WTC11 (cell line): ENCODE measurements at regions not wholly inside any gene's neighbourhood (a gene's known extent, or its start where the extent isn't known, plus 50 kb on each side); places are given as distances from the start of the nearest gene placed in this dataset.

Experiments
- ATAC-seq: fragments of 200-7000 bp; cut with Tn5 transposase; 2 replicates; pipeline ENCODE4 v1.10.0; 2021; ENCODE audit warnings: mild to moderate bottlenecking, moderate library complexity
- CTCF ChIA-PET: fragments of 300-600 bp; sonication (Branson Sonifier 250); formaldehyde crosslinking; loops from one replicate; lab custom pipeline; 2021; ENCODE audit warnings: antibody characterized with exemption; lab: Charles Lee
- POLR2A ChIA-PET: fragments of 350-600 bp; sonication (Branson Sonifier 250); formaldehyde crosslinking; loops from one replicate; lab custom pipeline; 2021; ENCODE audit warnings: antibody characterized with exemption; lab: Charles Lee
- DNase-seq: peaks from one replicate; pipeline ENCODE4 v3.0.0; 2021; ENCODE audit warnings: low spot score
- H3K27ac Mint-ChIP-seq: 2 replicates; pipeline ENCODE4 v1.8.0; 2021; ENCODE audit warnings: mixed read lengths
- H3K27me3 Mint-ChIP-seq: 2 replicates; pipeline ENCODE4 v1.8.0; 2021; ENCODE audit warnings: low read depth, mild to moderate bottlenecking, moderate library complexity, mixed read lengths
- H3K36me3 Mint-ChIP-seq: 2 replicates; pipeline ENCODE4 v1.8.0; 2021; ENCODE audit warnings: mixed read lengths
- H3K4me1 Mint-ChIP-seq: 2 replicates; pipeline ENCODE4 v1.8.0; 2022; ENCODE audit warnings: mixed read lengths
- H3K4me3 Mint-ChIP-seq: 2 replicates; pipeline ENCODE4 v1.8.0; 2021; ENCODE audit warnings: mild to moderate bottlenecking, moderate library complexity, mixed read lengths
- H3K9me3 Mint-ChIP-seq: 2 replicates; pipeline ENCODE4 v1.8.0; 2021; ENCODE audit warnings: mixed read lengths
- ATF3 ChIP-seq: sonication (generic); formaldehyde crosslinking; conservative IDR thresholded peaks from 2 replicates; pipeline ENCODE4 v1.8.1; 2022; ENCODE audit warnings: mild to moderate bottlenecking, missing genetic modification reagents
- CREB1 ChIP-seq: sonication (generic); formaldehyde crosslinking; IDR thresholded peaks from 2 replicates; pipeline ENCODE4 v1.8.0; 2023; ENCODE audit warnings: mild to moderate bottlenecking, missing genetic modification reagents
- E2F1 ChIP-seq: sonication (generic); formaldehyde crosslinking; IDR thresholded peaks from 2 replicates; pipeline ENCODE4 v1.8.0; 2022; ENCODE audit warnings: mild to moderate bottlenecking, missing genetic modification reagents
- ESRRA ChIP-seq: sonication (generic); formaldehyde crosslinking; IDR thresholded peaks from 2 replicates; pipeline ENCODE4 v1.8.1; 2022; ENCODE audit warnings: mild to moderate bottlenecking, missing genetic modification reagents, borderline replicate concordance
- FOXJ3 ChIP-seq: sonication (generic); formaldehyde crosslinking; IDR thresholded peaks from 2 replicates; pipeline ENCODE4 v1.9.0; 2021; ENCODE audit warnings: missing genetic modification reagents, mild to moderate bottlenecking, borderline replicate concordance
- FOXP1 ChIP-seq: sonication (generic); formaldehyde crosslinking; IDR thresholded peaks from 2 replicates; pipeline ENCODE4 v1.8.0; 2022; ENCODE audit warnings: missing genetic modification reagents, mild to moderate bottlenecking, moderate library complexity, borderline replicate concordance
- HMGA2 ChIP-seq: fragments of 250-450 bp; sonication (Bioruptor Pico); IDR thresholded peaks from 2 replicates; pipeline ENCODE4 v1.4.0; 2021; ENCODE audit warnings: mild to moderate bottlenecking, moderate library complexity
- JAZF1 ChIP-seq: fragments of 250-450 bp; sonication (Bioruptor Pico); IDR thresholded peaks from 2 replicates; pipeline ENCODE4 v1.9.0; 2021; ENCODE audit warnings: moderate library complexity, mild to moderate bottlenecking, inconsistent platforms
- KAT7 ChIP-seq: sonication (generic); formaldehyde crosslinking; IDR thresholded peaks from 2 replicates; pipeline ENCODE4 v1.8.1; 2023; ENCODE audit warnings: missing genetic modification reagents, mild to moderate bottlenecking, borderline replicate concordance
- MXD4 ChIP-seq: fragments of 250-450 bp; sonication (Bioruptor Pico); IDR thresholded peaks from 2 replicates; pipeline ENCODE4 v1.8.0; 2021; ENCODE audit warnings: mild to moderate bottlenecking, moderate library complexity, borderline replicate concordance
- NR3C1 ChIP-seq: sonication (generic); formaldehyde crosslinking; conservative IDR thresholded peaks from 2 replicates; pipeline ENCODE4 v1.8.1; 2023; ENCODE audit warnings: low read depth, mild to moderate bottlenecking, missing genetic modification reagents
- PRDM15 ChIP-seq: sonication (generic); formaldehyde crosslinking; IDR thresholded peaks from 2 replicates; pipeline ENCODE4 v1.8.0; 2022; ENCODE audit warnings: missing genetic modification reagents
- SMAD3 ChIP-seq: sonication (generic); formaldehyde crosslinking; IDR thresholded peaks from 2 replicates; pipeline ENCODE4 v1.8.0; 2022; ENCODE audit warnings: missing genetic modification reagents, mild to moderate bottlenecking, borderline replicate concordance
- SMAD4 ChIP-seq: sonication (generic); formaldehyde crosslinking; IDR thresholded peaks from 2 replicates; pipeline ENCODE4 v1.8.0; 2022; ENCODE audit warnings: mild to moderate bottlenecking, missing genetic modification reagents
- TCF7 ChIP-seq: sonication (generic); formaldehyde crosslinking; IDR thresholded peaks from 2 replicates; pipeline ENCODE4 v1.8.0; 2022; ENCODE audit warnings: mild to moderate bottlenecking, low read depth, missing genetic modification reagents, moderate library complexity
- TP53 ChIP-seq: sonication (generic); formaldehyde crosslinking; IDR thresholded peaks from 2 replicates; pipeline ENCODE4 v1.8.1; 2023; ENCODE audit warnings: mild to moderate bottlenecking, missing genetic modification reagents
- USF1 ChIP-seq: sonication (generic); formaldehyde crosslinking; IDR thresholded peaks from 2 replicates; pipeline ENCODE4 v1.8.0; 2022; ENCODE audit warnings: mild to moderate bottlenecking, missing genetic modification reagents
- ZBTB21 ChIP-seq: sonication (generic); formaldehyde crosslinking; IDR thresholded peaks from 2 replicates; pipeline ENCODE4 v1.8.1; 2023; ENCODE audit warnings: mild to moderate bottlenecking, missing genetic modification reagents, borderline replicate concordance
- ZBTB43 ChIP-seq: sonication (generic); formaldehyde crosslinking; IDR thresholded peaks from 2 replicates; pipeline ENCODE4 v1.8.1; 2023; ENCODE audit warnings: mild to moderate bottlenecking, missing genetic modification reagents
- ZNF219 ChIP-seq: sonication (generic); formaldehyde crosslinking; IDR thresholded peaks from 2 replicates; pipeline ENCODE4 v1.8.0; 2023; ENCODE audit warnings: missing genetic modification reagents, mild to moderate bottlenecking, borderline replicate concordance
- ZNF232 ChIP-seq: sonication (generic); formaldehyde crosslinking; IDR thresholded peaks from 2 replicates; pipeline ENCODE4 v1.8.0; 2022; ENCODE audit warnings: mild to moderate bottlenecking, missing genetic modification reagents
- ZNF263 ChIP-seq: sonication (generic); formaldehyde crosslinking; IDR thresholded peaks from 2 replicates; pipeline ENCODE4 v1.8.1; 2022; ENCODE audit warnings: low read depth, mild to moderate bottlenecking, moderate library complexity, missing genetic modification reagents
- ZSCAN18 ChIP-seq: fragments of 250-450 bp; sonication (Bioruptor Pico); IDR thresholded peaks from 2 replicates; pipeline ENCODE4 v2.1.2; 2022; ENCODE audit warnings: mild to moderate bottlenecking, moderate library complexity

- no peak for TF ChIP-seq ESRRA
- TF ChIP-seq SMAD4 (CRISPR knock-in tag), result no peak
- no peak for TF ChIP-seq CREB1
- TF ChIP-seq NR3C1 (CRISPR knock-in tag), result no peak
- no peak for TF ChIP-seq TCF7 (CRISPR knock-in tag)
- no peak for TF ChIP-seq HMGA2
- TF ChIP-seq USF1 (CRISPR knock-in tag), result no peak
- TF ChIP-seq ZNF232 (CRISPR knock-in tag), result no peak
- no peak for TF ChIP-seq MXD4 (CRISPR knock-in tag)
- TF ChIP-seq, all 79 proteins: peak for 0
These were observed 704.7 kb upstream of the ROBO1 start (continued) for GRCh38 chr3:80472459-80472858.

- H3K27ac Mint-ChIP-seq, result no peak overlapping the region
- no peak for DNase-seq
- POLR2A ChIA-PET, result no interaction called here
- no peak for ATAC-seq
- TF ChIP-seq TP53 (CRISPR knock-in tag) (no peak), E2F1 (no peak), ATF3 (CRISPR knock-in tag) (no peak), FOXJ3 (CRISPR knock-in tag) (no peak), ZSCAN18 (CRISPR knock-in tag) (no peak), ZNF263 (CRISPR knock-in tag) (no peak), SMAD3 (CRISPR knock-in tag) (no peak), ZBTB21 (CRISPR knock-in tag) (no peak), KAT7 (no peak), ZNF219 (CRISPR knock-in tag) (no peak), JAZF1 (CRISPR knock-in tag) (no peak), FOXP1 (CRISPR knock-in tag) (no peak), PRDM15 (no peak), ZBTB43 (no peak)
- H3K36me3 Mint-ChIP-seq, result peaks cover 22% of the 10 kb centered on the region
- H3K4me3 Mint-ChIP-seq, result no peak overlapping the region
- H3K27me3 Mint-ChIP-seq, result no peaks in the 10 kb centered on the region
- peaks cover 11% of the 10 kb centered on the region for H3K4me1 Mint-ChIP-seq
- H3K9me3 Mint-ChIP-seq, result peaks cover 41% of the 10 kb centered on the region
- CTCF ChIA-PET, result no interaction called here
These were observed 702.6 kb upstream of the ROBO1 start for GRCh38 chr3:80470433-80470832.
